Mucosa of descending colon (tissue), 3 donors: ENCODE measurements at regions not wholly inside any gene's neighbourhood (a gene's known extent, or its start where the extent isn't known, plus 50 kb on each side); places are given as distances from the start of the nearest gene placed in this dataset.

Experiments used
- ATAC-seq: fragments of 200-7000 bp; cut with Tn5 transposase; one replicate; pipeline ENCODE4 v1.9.1; 2020; ENCODE audit warnings: mild to moderate bottlenecking, moderate library complexity
- DNase-seq, 3 donors: peaks; one replicate each; pipeline ENCODE4 v3.0.0-alpha.2; 2020
- H3K36me3 ChIP-seq: fragments of 200-600 bp; one replicate; pipeline ENCODE4 v1.8.0; 2021; ENCODE audit warnings: low read depth, mild to moderate bottlenecking
- H3K4me1 ChIP-seq: fragments of 200-600 bp; one replicate; pipeline ENCODE4 v1.8.0; 2021; ENCODE audit warnings: low read depth, mild to moderate bottlenecking
- H3K4me3 ChIP-seq: fragments of 200-600 bp; one replicate; pipeline ENCODE4 v1.8.0; 2021; ENCODE audit warnings: mild to moderate bottlenecking
- H3K9me3 ChIP-seq: fragments of 200-600 bp; one replicate; pipeline ENCODE4 v1.8.0; 2021; ENCODE audit warnings: mild to moderate bottlenecking
- intact Hi-C, 2 donors: fragments of 100-400 bp; cut with DNase I in 1 of 2; cut with micrococcal nuclease in 1 of 2; formaldehyde crosslinking; loops; one replicate each; pipeline versions ENCODE4 v1.11.0 to v1.11.1; 2022; cut with DNase I, micrococcal nuclease
- TF ChIP-seq, protein P1 (sequence below): fragments of 200-600 bp; IDR thresholded peaks from one replicate; pipeline ENCODE4 v1.8.0; 2022; ENCODE audit warnings: antibody characterized with exemption, mild to moderate bottlenecking
- donor health status: DM: no; HTN: no; CAD: no; lungs with moderate emphysema.
- donor health status: DM: no; HTN: no; CAD: no.
- donor health status: DM: no; HTN: yes; CAD: no.

DNA sequence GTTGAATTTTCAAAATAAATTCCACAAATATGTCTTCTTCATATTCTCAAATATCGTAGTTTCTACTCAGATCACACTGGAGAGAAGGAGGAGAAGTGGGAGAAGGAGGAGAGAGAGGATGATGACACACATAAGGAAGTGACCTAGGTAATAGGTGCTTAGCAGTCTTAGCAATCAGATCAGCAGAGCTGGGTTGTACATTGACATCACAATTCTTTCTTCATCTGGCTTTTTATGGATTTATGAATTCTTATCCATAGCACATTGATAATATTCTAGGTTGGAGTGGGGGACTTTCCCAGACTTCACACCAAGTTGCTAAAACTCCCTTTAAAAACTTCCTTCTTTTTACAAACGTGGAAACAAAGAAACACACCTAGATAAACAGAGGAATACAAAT is 86.9 kb downstream of the FGF9 start:
- no peaks in the 10 kb centered on the region for H3K4me1 ChIP-seq
- ATAC-seq = peak; percentile 89
- intact Hi-C loops = no loop called here
- H3K4me3 ChIP-seq = no peak overlapping the region
- H3K9me3 ChIP-seq = no peaks in the 10 kb centered on the region
- TF ChIP-seq, protein P1, sequence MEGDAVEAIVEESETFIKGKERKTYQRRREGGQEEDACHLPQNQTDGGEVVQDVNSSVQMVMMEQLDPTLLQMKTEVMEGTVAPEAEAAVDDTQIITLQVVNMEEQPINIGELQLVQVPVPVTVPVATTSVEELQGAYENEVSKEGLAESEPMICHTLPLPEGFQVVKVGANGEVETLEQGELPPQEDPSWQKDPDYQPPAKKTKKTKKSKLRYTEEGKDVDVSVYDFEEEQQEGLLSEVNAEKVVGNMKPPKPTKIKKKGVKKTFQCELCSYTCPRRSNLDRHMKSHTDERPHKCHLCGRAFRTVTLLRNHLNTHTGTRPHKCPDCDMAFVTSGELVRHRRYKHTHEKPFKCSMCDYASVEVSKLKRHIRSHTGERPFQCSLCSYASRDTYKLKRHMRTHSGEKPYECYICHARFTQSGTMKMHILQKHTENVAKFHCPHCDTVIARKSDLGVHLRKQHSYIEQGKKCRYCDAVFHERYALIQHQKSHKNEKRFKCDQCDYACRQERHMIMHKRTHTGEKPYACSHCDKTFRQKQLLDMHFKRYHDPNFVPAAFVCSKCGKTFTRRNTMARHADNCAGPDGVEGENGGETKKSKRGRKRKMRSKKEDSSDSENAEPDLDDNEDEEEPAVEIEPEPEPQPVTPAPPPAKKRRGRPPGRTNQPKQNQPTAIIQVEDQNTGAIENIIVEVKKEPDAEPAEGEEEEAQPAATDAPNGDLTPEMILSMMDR = no peak
- DNase-seq = no peak
- no peaks in the 10 kb centered on the region for H3K36me3 ChIP-seq

DNA sequence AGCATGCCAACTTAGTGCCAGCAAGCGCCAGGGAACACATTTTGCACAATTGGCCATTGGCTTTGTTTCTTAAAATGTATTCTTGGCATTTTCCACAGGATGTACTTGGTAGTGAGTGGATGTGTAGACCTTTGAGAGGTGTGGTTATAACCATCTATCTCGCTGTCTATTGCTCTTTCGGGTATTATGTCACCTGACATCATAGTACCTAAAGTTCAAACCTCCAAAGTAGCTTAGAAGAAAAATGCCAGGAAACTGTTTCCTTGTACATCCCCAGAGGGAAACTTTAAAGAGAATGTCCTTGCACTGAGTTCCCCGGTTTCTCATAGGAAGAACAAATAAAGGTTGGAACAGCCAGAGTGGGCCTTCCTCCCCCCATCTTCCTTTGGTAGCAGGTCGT is 87.6 kb downstream of the FGF9 start:
- H3K9me3 ChIP-seq = no peaks in the 10 kb centered on the region
- H3K36me3 ChIP-seq = no peaks in the 10 kb centered on the region
- ATAC-seq (peak; percentile 35), DNase-seq (no peak)
- H3K4me3 ChIP-seq = no peak overlapping the region
- intact Hi-C loops = no loop called here
- TF ChIP-seq, protein P1 = no peak
- H3K4me1 ChIP-seq = no peaks in the 10 kb centered on the region

DNA sequence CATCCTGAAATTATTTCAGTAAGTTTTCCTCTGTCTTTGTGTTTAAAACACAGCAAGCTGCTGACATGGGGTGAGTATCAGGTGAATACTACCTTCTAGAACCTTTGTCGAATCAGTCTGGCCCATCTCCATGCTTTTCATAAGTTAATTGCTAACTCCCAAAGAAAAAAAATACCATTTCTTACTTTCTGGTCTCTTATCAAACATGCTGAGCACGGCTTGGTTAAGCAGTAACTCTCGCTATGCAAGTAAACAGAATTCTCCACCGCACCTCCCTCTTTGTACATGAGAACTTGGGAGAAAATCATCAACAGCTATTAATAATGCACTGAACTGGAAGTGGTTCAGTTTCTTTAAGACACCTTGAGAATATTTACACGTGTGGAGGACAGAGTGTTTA is 88.6 kb downstream of the FGF9 start:
- intact Hi-C loops = no loop called here
- TF ChIP-seq, protein P1 = no peak

DNA sequence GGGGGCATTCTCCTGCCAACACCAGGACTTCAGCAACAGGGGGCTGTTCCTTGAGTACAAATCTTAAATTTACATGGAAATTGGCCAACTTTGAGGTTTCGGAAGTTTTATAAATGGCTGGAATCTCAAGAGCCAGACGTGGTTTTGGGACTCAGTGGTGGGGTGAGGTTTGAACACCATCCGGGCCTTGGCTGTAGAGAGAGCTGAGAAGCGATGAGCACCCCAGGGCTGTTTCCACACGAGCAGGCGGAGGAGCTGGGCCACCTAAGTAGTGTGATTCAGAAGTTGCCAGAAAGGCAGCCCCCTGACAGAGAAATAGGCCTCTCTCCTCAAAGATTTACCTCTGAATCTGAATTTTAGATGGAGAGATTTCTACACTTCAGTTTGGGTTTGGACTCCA is 89.0 kb downstream of the FGF9 start:
- no peak for ATAC-seq

More for the DNA sequence above, 88.6 kb downstream of the FGF9 start:
- Histone ChIP-seq H3K36me3 (no peaks in the 10 kb centered on the region), H3K9me3 (no peaks in the 10 kb centered on the region), H3K4me1 (no peaks in the 10 kb centered on the region), H3K4me3 (no peak overlapping the region)
- DNase-seq = no peak
- no peak for ATAC-seq

DNA sequence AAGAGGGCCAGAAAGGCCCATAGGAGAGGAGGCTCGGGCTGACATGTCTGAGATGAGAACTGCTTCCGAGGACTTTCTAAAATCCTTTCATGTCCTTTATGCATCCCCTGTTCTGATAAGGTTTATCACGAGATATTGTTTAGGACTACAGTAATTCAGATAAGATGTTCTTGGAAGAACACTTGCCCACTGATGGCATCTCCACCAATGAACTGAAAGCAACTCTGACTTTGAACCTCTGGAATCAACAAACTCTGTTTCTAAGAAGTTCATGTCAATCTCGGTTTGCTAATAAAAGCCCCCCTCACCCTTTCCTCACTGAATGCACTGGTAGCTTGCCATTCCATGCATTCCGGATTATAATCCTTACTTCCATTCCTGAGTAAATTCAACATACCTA is 90.9 kb downstream of the FGF9 start:
- TF ChIP-seq, protein P1 = no peak
- intact Hi-C loops = no loop called here
- Histone ChIP-seq H3K4me1 (no peaks in the 10 kb centered on the region), H3K4me3 (no peak overlapping the region), H3K9me3 (no peaks in the 10 kb centered on the region), H3K36me3 (no peaks in the 10 kb centered on the region)
- DNase-seq = no peak
- no peak for ATAC-seq

More for the DNA sequence above, 89.0 kb downstream of the FGF9 start:
- no peak for DNase-seq
- intact Hi-C loops = no loop called here
- Histone ChIP-seq H3K4me1 (no peaks in the 10 kb centered on the region), H3K36me3 (no peaks in the 10 kb centered on the region), H3K4me3 (no peak overlapping the region), H3K9me3 (no peaks in the 10 kb centered on the region)
- TF ChIP-seq, protein P1 = no peak

DNA sequence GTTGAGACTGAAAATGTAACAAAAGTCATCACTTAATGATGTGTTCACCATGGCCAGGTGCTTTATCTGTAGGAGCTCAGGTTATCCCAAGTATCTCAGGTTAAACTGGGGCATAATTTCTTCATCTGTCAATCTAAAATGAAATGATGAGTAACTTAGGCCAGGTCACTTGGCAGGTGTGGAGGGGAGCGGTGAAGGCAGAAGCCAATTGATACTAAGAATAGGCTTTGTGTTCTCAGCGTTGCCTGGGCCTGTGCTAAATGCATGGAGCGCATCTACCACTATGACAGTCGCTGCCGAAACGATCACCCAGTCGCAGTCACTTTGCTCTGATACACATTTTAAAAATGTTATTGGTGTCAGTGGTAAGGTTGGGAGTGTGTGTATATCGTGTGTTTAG is 91.6 kb downstream of the FGF9 start:
- DNase-seq = no peak
- no peaks in the 10 kb centered on the region for H3K4me1 ChIP-seq
- intact Hi-C loops = no loop called here
- H3K36me3 ChIP-seq = no peaks in the 10 kb centered on the region
- no peak overlapping the region for H3K4me3 ChIP-seq
- ATAC-seq = no peak
- H3K9me3 ChIP-seq = no peaks in the 10 kb centered on the region
- TF ChIP-seq, protein P1 = no peak
